ENCODE measurements at regions not wholly inside any gene's neighbourhood (a gene's known extent, or its start where the extent isn't known, plus 50 kb on each side); places are given as distances from the start of the nearest gene placed in this dataset.
"Not testable (repeated sequence)": the region's sequence is repeated elsewhere in the genome, so short reads cannot be mapped to it uniquely, and the experiment has no call there.

DNA sequence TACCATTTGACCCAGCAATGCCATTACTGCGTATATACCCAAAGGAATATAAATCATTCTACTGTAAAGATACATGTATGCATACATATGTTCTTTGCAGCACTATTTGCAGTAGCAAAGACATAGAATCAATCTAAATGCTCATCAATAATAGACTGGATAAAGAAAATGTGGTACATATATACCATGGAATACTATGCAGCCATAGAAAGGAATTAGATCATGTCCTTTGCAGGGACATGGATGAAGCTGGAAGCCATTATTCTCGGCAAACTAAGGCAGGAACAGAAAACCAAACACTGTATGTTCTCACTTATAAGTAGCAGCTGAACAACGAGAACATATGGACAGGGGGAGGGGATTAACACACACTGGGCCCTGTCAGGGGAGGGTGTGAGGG is 54.8 kb upstream of the ZNF30 start:
- TF ChIP-seq, protein P1, sequence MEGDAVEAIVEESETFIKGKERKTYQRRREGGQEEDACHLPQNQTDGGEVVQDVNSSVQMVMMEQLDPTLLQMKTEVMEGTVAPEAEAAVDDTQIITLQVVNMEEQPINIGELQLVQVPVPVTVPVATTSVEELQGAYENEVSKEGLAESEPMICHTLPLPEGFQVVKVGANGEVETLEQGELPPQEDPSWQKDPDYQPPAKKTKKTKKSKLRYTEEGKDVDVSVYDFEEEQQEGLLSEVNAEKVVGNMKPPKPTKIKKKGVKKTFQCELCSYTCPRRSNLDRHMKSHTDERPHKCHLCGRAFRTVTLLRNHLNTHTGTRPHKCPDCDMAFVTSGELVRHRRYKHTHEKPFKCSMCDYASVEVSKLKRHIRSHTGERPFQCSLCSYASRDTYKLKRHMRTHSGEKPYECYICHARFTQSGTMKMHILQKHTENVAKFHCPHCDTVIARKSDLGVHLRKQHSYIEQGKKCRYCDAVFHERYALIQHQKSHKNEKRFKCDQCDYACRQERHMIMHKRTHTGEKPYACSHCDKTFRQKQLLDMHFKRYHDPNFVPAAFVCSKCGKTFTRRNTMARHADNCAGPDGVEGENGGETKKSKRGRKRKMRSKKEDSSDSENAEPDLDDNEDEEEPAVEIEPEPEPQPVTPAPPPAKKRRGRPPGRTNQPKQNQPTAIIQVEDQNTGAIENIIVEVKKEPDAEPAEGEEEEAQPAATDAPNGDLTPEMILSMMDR (IDR thresholded peaks at IDR 0.05), result not testable (repeated sequence)
- TF ChIP-seq POLR2A (IDR thresholded peaks at IDR 0.05), result not testable (repeated sequence)

Measured in adrenal gland (tissue), 5 donors.